ENCODE measurements at regions not wholly inside any gene's neighbourhood (a gene's known extent, or its start where the extent isn't known, plus 50 kb on each side); places are given as distances from the start of the nearest gene placed in this dataset.

GRCh38 chr21:27462726-27463125 is 495.8 kb upstream of the ADAMTS5 start:
- CTCF ChIA-PET: no interaction called here
- Mint-ChIP-seq H3K4me1 (no peaks in the 10 kb centered on the region), H3K4me3 (no peak overlapping the region), H3K36me3 (ENCODE audit: low read depth) (no peaks in the 10 kb centered on the region), H3K9me3 (no peaks in the 10 kb centered on the region), H3K27me3 (no peaks in the 10 kb centered on the region), H3K27ac (no peak overlapping the region)
- no peak for DNase-seq
- intact Hi-C loops (cut with micrococcal nuclease): no loop called here
- no peak for TF ChIP-seq CTCF (IDR thresholded peaks at IDR 0.05)
- no peak for ATAC-seq (ENCODE audit: low read depth)
- POLR2A ChIA-PET: no interaction called here

GRCh38 chr21:27454234-27454633 is 487.3 kb upstream of the ADAMTS5 start:
- Mint-ChIP-seq H3K36me3 (ENCODE audit: low read depth) (no peaks in the 10 kb centered on the region), H3K27ac (no peak overlapping the region), H3K4me3 (no peak overlapping the region), H3K9me3 (peaks cover 3% of the 10 kb centered on the region), H3K27me3 (no peaks in the 10 kb centered on the region), H3K4me1 (no peaks in the 10 kb centered on the region)
- POLR2A ChIA-PET: no interaction called here
- no peak for DNase-seq
- ATAC-seq (ENCODE audit: low read depth): no peak
- intact Hi-C loops (cut with micrococcal nuclease): no loop called here
- CTCF ChIA-PET: no interaction called here
- no peak for TF ChIP-seq CTCF (IDR thresholded peaks at IDR 0.05)

- ChIA-PET POLR2A (no interaction called here), CTCF (no interaction called here)
- no peak for TF ChIP-seq CTCF (IDR thresholded peaks at IDR 0.05)
- DNase-seq (no peak), ATAC-seq (ENCODE audit: low read depth) (no peak)
- H3K4me3 Mint-ChIP-seq: no peak overlapping the region
- H3K9me3 Mint-ChIP-seq: peaks cover 4% of the 10 kb centered on the region
- intact Hi-C loops (cut with micrococcal nuclease): no loop called here
- H3K27me3 Mint-ChIP-seq: no peaks in the 10 kb centered on the region
- no peak overlapping the region for H3K27ac Mint-ChIP-seq
- no peaks in the 10 kb centered on the region for H3K36me3 Mint-ChIP-seq (ENCODE audit: low read depth)
- H3K4me1 Mint-ChIP-seq: no peaks in the 10 kb centered on the region
These were observed 484.2 kb upstream of the ADAMTS5 start for GRCh38 chr21:27451116-27451515.

GRCh38 chr21:27450216-27450615 is 483.3 kb upstream of the ADAMTS5 start:
- H3K27me3 Mint-ChIP-seq: no peaks in the 10 kb centered on the region
- DNase-seq (no peak), ATAC-seq (ENCODE audit: low read depth) (no peak)
- peaks cover 4% of the 10 kb centered on the region for H3K9me3 Mint-ChIP-seq
- no peak for TF ChIP-seq CTCF (IDR thresholded peaks at IDR 0.05)
- no peak overlapping the region for H3K4me3 Mint-ChIP-seq
- ChIA-PET CTCF (no interaction called here), POLR2A (no interaction called here)
- no peaks in the 10 kb centered on the region for H3K36me3 Mint-ChIP-seq (ENCODE audit: low read depth)
- H3K27ac Mint-ChIP-seq: no peak overlapping the region
- intact Hi-C loops (cut with micrococcal nuclease): no loop called here
- no peaks in the 10 kb centered on the region for H3K4me1 Mint-ChIP-seq

- POLR2A ChIA-PET: no interaction called here
- no peak overlapping the region for H3K4me3 Mint-ChIP-seq
- intact Hi-C loops (cut with micrococcal nuclease): no loop called here
- H3K27ac Mint-ChIP-seq: no peak overlapping the region
- H3K27me3 Mint-ChIP-seq: no peaks in the 10 kb centered on the region
- TF ChIP-seq CTCF (IDR thresholded peaks at IDR 0.05): no peak
- no peak for ATAC-seq (ENCODE audit: low read depth)
- no peaks in the 10 kb centered on the region for H3K4me1 Mint-ChIP-seq
- no peaks in the 10 kb centered on the region for H3K36me3 Mint-ChIP-seq (ENCODE audit: low read depth)
- CTCF ChIA-PET: no interaction called here
- no peak for DNase-seq
- peaks cover 2% of the 10 kb centered on the region for H3K9me3 Mint-ChIP-seq
These were observed 482.1 kb upstream of the ADAMTS5 start for GRCh38 chr21:27448960-27449359.

All from activated B cell treated with CpG ODN at 0.5 μM for 24 hours (primary cell).